K562 (cell line): ENCODE measurements at regions not wholly inside any gene's neighbourhood (a gene's known extent, or its start where the extent isn't known, plus 50 kb on each side); places are given as distances from the start of the nearest gene placed in this dataset.
A peak's percentile ranks its signal among the peaks of the same experiment; 100 is the strongest.

Experiments used
- ATAC-seq: fragments of 200-7000 bp; cut with Tn5 transposase; 3 replicates; pipeline ENCODE4 v1.9.1; 2020; ENCODE audit warnings: moderate library complexity
- BruUV-seq: library from RNA; stranded (reverse); fragments of 400-500 nt; replicated peaks from 2 replicates; lab custom pipeline; 2021; lab: Mats Ljungman, UMichigan
- CTCF ChIA-PET: fragments of 300-600 bp; formaldehyde crosslinking; extraction: SDS; loops from one replicate; lab custom pipeline; 2021; ENCODE audit warnings: low intra/inter-chr PET ratio; lab: Yijun Ruan, JAX
- POLR2A ChIA-PET: fragments of 300-600, 350-650 bp; sonication (Branson Sonifier 250); formaldehyde crosslinking; extraction: SDS; loops from one replicate; lab custom pipeline; 2021; ENCODE audit warnings: antibody characterized with exemption, inconsistent platforms; lab: Yijun Ruan, JAX
- DNase-seq, 4 experiments: peaks; one replicate each; pipeline versions ENCODE4 v3.0.0 to v3.0.0-alpha.2; 2011 to 2018; ENCODE audit warnings: low spot score in 3 of 4, mixed read lengths in 3 of 4; ENCODE audit errors: extremely low read depth in 1 of 4
- FAIRE-seq: peaks from 2 replicates; lab custom pipeline; 2011; peaks lifted over from hg19 to GRCh38; lab: Jason Lieb, UNC
- H2AFZ ChIP-seq: 2 replicates; pipeline ENCODE4 v1.6.0; 2011; ENCODE audit warnings: low read depth, low read length, control low read depth, inconsistent platforms
- H3K27ac ChIP-seq: fragments of 200-600 bp; 3 replicates; pipeline ENCODE4 v1.8.0; 2011; ENCODE audit warnings: low read depth, mild to moderate bottlenecking, control low read depth, inconsistent platforms, low read length, moderate library complexity, mixed read lengths; ENCODE audit errors: extremely low read depth
- H3K27me3 ChIP-seq, 2 experiments: fragments of 300-600 bp in 1 of 2; 2 replicates in 1 of 2; 3 replicates in 1 of 2; pipeline versions ENCODE4 v1.6.0 to v1.8.0; 2011; ENCODE audit warnings: inconsistent platforms in 2 of 2, low read length in 2 of 2, mild to moderate bottlenecking in 1 of 2, mixed read lengths in 1 of 2, moderate library complexity in 1 of 2; ENCODE audit not compliant: control insufficient read depth in 2 of 2, insufficient read depth in 2 of 2
- H3K36me3 ChIP-seq: fragments of 300-600 bp; 3 replicates; pipeline ENCODE4 v1.8.0; 2011; ENCODE audit warnings: mild to moderate bottlenecking, low read length, inconsistent platforms; ENCODE audit not compliant: control insufficient read depth, insufficient read depth
- H3K4me1 ChIP-seq, 2 experiments: fragments of 200-600 bp in 1 of 2; replicated peaks in 1 of 2; 2 replicates in 1 of 2; 3 replicates in 1 of 2; pipeline versions ENCODE4 v1.5.1 to v1.8.0; 2011; ENCODE audit warnings: inconsistent platforms in 2 of 2, low read length in 2 of 2, mild to moderate bottlenecking in 1 of 2, mixed read lengths in 1 of 2, moderate library complexity in 1 of 2; ENCODE audit not compliant: control insufficient read depth in 2 of 2, insufficient read depth in 2 of 2
- H3K4me2 ChIP-seq: 2 replicates; pipeline ENCODE4 v1.6.1; 2011; ENCODE audit warnings: low read length, control low read depth, inconsistent platforms, mixed read lengths; ENCODE audit not compliant: insufficient read depth
- H3K4me3 ChIP-seq: fragments of 200-600 bp; sonication (generic), shearing (Covaris generic); 2 replicates; pipeline ENCODE4 v1.5.1; 2016; ENCODE audit warnings: control low read depth, inconsistent platforms
- H3K79me2 ChIP-seq: fragments of 200-600 bp; 3 replicates; pipeline ENCODE4 v1.8.0; 2011; ENCODE audit warnings: low read length, inconsistent platforms; ENCODE audit not compliant: control insufficient read depth, insufficient read depth
- H3K9ac ChIP-seq, 2 experiments: 2 replicates each; pipeline versions ENCODE4 v1.6.0 to v1.6.1; 2011; ENCODE audit warnings: low read depth in 2 of 2, low read length in 2 of 2, control low read depth in 1 of 2, inconsistent platforms in 1 of 2, mild to moderate bottlenecking in 1 of 2, mixed read lengths in 1 of 2; ENCODE audit not compliant: insufficient read depth in 1 of 2
- H3K9me1 ChIP-seq: one replicate; pipeline ENCODE4 v1.6.0; 2011; ENCODE audit warnings: inconsistent platforms, mild to moderate bottlenecking, low read length, moderate library complexity; ENCODE audit not compliant: control insufficient read depth, insufficient read depth
- H3K9me3 ChIP-seq: replicated peaks from 2 replicates; pipeline ENCODE4 v1.5.1; 2011; ENCODE audit warnings: low read depth, low read length, inconsistent platforms; ENCODE audit not compliant: control insufficient read depth, insufficient read depth
- H4K20me1 ChIP-seq: replicated peaks from 2 replicates; pipeline ENCODE4 v1.6.1; 2011; ENCODE audit warnings: low read length, inconsistent platforms, mixed read lengths; ENCODE audit not compliant: control insufficient read depth, insufficient read depth
- ARID2 ChIP-seq: fragments of 450-650 bp; IDR thresholded peaks from 2 replicates; pipeline ENCODE4 v1.6.1; 2017; ENCODE audit warnings: antibody characterized with exemption, mild to moderate bottlenecking
- C11orf30 ChIP-seq: fragments of 450-650 bp; IDR thresholded peaks from 2 replicates; pipeline ENCODE4 v1.6.1; 2016; ENCODE audit warnings: low read depth, mild to moderate bottlenecking
- CBX2 ChIP-seq: fragments of 200-600 bp; sonication (generic); IDR thresholded peaks from one replicate; pipeline ENCODE4 v1.6.1; 2012; ENCODE audit warnings: mild to moderate bottlenecking, low read length, inconsistent platforms; ENCODE audit not compliant: insufficient read depth, poor library complexity, severe bottlenecking
- CTBP1 ChIP-seq: fragments of 450-650 bp; IDR thresholded peaks from 2 replicates; pipeline ENCODE4 v1.6.1; 2016; ENCODE audit warnings: borderline replicate concordance
- L3MBTL2 ChIP-seq: fragments of 450-650 bp; IDR thresholded peaks from 2 replicates; pipeline ENCODE4 v1.6.1; 2016; ENCODE audit warnings: mild to moderate bottlenecking, moderate library complexity
- MAFF ChIP-seq: IDR thresholded peaks from 2 replicates; pipeline ENCODE4 v1.6.1; 2012; ENCODE audit warnings: low read length, improper control_type of control experiment
- MAFG ChIP-seq: fragments of 450-650 bp; conservative IDR thresholded peaks from 2 replicates; pipeline ENCODE4 v1.6.1; 2016; ENCODE audit warnings: missing genetic modification characterization, missing compliant biosample characterization
- MAFK ChIP-seq: IDR thresholded peaks from 2 replicates; pipeline ENCODE4 v1.6.1; 2011; ENCODE audit warnings: low read length, improper control_type of control experiment
- NFE2 ChIP-seq: IDR thresholded peaks from 2 replicates; pipeline ENCODE4 v1.6.1; 2014; ENCODE audit warnings: antibody characterized with exemption, low read depth
- RCOR1 ChIP-seq, 2 experiments: IDR thresholded peaks; 2 replicates each; pipeline ENCODE4 v1.6.1; 2012; ENCODE audit warnings: low read depth in 2 of 2, low read length in 2 of 2, borderline replicate concordance in 1 of 2, improper control_type of control experiment in 1 of 2
- ZNF316 ChIP-seq: fragments of 450-650 bp; IDR thresholded peaks from 2 replicates; pipeline ENCODE4 v1.6.1; 2016
- WGBS: fragments of 100-300 bp; shearing (Covaris generic); methylation state at CpG from one replicate; pipeline ENCODE4 v1.1.6; 2016; ENCODE audit warnings: low coverage, mixed read lengths; ENCODE audit not compliant: insufficient coverage; ENCODE audit errors: missing lambda C conversion rate; 5-methylcytosine and 5-hydroxymethylcytosine counted together
- in situ Hi-C: fragments of 300-500 bp; cut with MboI; formaldehyde crosslinking; loops from 4 replicates; pipeline ENCODE4 v1.15.0; 2018; ENCODE audit warnings: inconsistent platforms, mixed read lengths
- intact Hi-C: fragments of 100-400 bp; cut with micrococcal nuclease; formaldehyde crosslinking; loops from 2 replicates; pipeline ENCODE4 v1.14.2; 2022

DNA sequence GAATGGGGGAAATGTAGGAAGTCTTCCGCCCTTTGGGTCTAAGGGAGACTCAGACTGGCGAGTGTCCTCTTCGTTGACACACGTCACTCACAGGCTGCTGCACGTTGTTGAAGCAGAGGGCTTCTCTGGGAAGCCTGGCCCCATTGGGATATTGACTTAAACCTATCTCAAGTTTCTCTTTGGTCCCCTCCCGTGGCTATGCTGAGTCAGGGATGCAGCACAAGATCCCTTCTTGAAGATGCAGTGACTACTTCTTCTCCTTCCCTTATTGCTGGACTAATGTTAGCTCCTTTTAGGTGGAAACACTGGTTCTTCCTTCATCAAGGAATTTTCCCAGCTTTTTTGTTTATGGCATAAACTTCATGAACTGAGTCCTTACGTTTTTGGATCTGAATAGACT, 89.8 kb upstream of the CCDC71L start:
- no TSS peak for BruUV-seq
- no peaks in the 10 kb centered on the region for H3K9me1 ChIP-seq
- no peaks in the 10 kb centered on the region for H3K9me3 ChIP-seq
- FAIRE-seq: no peak
- CTCF ChIA-PET: no interaction called here
- H3K27ac ChIP-seq: no peak overlapping the region
- no peak overlapping the region for H3K4me2 ChIP-seq
- peak; percentile 28; the same call in 2 of the 3 replicates for ATAC-seq
- no peaks in the 10 kb centered on the region; a peak in 2 of 5 replicates for H3K4me1 ChIP-seq
- H3K4me3 ChIP-seq: no peak overlapping the region
- 36% methylated on average over 7 of the region's 7 CpGs for WGBS
- in situ Hi-C loops (no loop called here), intact Hi-C loops (no loop called here)
- H3K27me3 ChIP-seq: no peaks in the 10 kb centered on the region; a peak in 1 of 5 replicates
- POLR2A ChIA-PET: interaction anchor here (1.0 kb wide), 1 partner anchor 302 kb away, joined by 6 read pairs; no protein-coding TSS in a partner anchor
- DNase-seq: no peak
- H3K36me3 ChIP-seq: no peaks in the 10 kb centered on the region
- H4K20me1 ChIP-seq: no peaks in the 10 kb centered on the region
- H3K9ac ChIP-seq: no peak overlapping the region
- H3K79me2 ChIP-seq: no peaks in the 10 kb centered on the region
- TF ChIP-seq NFE2 (peak; percentile 36; the same call in 1 of the 2 replicates), ARID2 (no peak), CTBP1 (peak; percentile 88), MAFF (peak; percentile 2; the same call in 1 of the 2 replicates), C11orf30 (peak; percentile 73), ZNF316 (peak; percentile 73), L3MBTL2 (no peak), MAFG (tag) (0 out of 2 replicates have a peak, but pooled peaks have one; percentile 28), MAFK (peak; percentile 55), RCOR1 (IDR thresholded peaks at IDR 0.05; ENCODE audit: borderline replicate concordance in 1 of 2, low read depth in 2 of 2, low read length in 2 of 2) (peak in 1 of 2 experiments; percentile 36; a peak in 1 of 4 replicates), CBX2 (no peak)
- TF ChIP-seq, all 486 proteins: peak for 8
- peak overlapping the region; percentile 37; the same call in 1 of the 2 replicates for H2AFZ ChIP-seq
